HG03354 (cell line): ENCODE measurements at regions not wholly inside any gene's neighbourhood (a gene's known extent, or its start where the extent isn't known, plus 50 kb on each side); places are given as distances from the start of the nearest gene placed in this dataset.
"Not testable (repeated sequence)": the region's sequence is repeated elsewhere in the genome, so short reads cannot be mapped to it uniquely, and the experiment has no call there.

Source experiments
- ATAC-seq: cut with Tn5 transposase; IDR thresholded peaks from one replicate; pipeline ENCODE4 v1.9.1; 2021; ENCODE audit warnings: mild to moderate bottlenecking; ENCODE audit not compliant: unreplicated experiment, poor library complexity, severe bottlenecking

DNA sequence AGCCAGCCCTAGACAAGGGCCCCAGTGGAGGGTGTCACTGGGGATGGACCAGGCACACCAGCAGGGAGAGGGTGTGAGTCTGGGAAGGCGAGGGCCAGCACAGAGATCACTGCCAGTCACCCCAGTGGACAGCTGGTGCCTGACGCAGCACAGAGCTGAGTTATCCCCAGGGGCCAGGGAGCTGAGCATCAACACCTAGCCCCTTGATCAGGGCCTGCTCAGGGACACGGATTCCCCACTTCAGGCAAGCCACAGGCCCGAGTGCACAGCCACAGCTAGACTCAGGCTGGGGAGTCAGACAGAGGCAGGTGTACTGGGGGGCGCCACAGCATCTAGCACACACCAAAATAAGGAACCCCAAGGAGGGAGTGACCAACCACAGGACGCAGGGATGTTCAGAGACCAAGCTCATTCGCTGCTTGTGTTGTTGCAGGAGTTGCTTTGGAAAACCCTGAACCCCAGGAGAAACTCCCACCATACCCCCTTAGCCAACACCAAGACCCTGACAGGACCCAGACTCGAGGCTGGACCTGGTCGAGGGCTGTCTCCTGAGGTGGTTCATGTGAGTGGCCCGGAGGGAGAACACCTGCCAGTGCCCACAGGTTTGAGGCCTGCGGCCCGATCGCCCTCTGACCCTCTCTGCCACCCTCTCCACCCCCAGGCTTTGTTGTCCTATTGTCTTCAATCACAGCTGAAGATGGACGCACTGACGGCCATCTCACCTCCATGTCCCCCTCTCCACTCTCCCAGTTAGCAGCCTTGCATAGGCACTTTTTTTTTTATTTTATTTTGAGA, 146.8 kb downstream of the TPRA1 start:
- ATAC-seq: no peak

GRCh38 chr3:127442506-127442905, 148.0 kb downstream of the TPRA1 start:
- ATAC-seq: no peak

GRCh38 chr3:127441764-127442163, 148.8 kb downstream of the TPRA1 start:
- no peak for ATAC-seq

DNA sequence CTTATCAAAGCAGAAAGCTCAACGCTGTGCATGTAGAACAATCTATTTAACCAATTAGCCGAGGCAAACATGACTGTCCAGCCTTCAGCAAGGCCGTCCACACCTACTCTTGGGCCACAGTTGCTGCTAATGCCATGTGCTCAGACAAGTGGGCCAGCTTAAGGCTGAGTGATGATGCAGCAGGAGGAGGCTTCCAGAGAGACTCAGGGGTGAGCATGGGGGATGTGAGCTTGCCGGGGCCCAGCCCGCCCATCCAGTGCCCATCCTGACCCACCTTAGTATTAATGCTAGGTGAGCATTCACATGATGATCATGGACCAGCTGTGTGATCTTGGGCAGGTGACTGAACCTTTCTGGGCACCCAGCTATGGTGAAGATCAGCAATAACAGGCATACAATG, 150.1 kb downstream of the TPRA1 start:
- no peak for ATAC-seq

DNA sequence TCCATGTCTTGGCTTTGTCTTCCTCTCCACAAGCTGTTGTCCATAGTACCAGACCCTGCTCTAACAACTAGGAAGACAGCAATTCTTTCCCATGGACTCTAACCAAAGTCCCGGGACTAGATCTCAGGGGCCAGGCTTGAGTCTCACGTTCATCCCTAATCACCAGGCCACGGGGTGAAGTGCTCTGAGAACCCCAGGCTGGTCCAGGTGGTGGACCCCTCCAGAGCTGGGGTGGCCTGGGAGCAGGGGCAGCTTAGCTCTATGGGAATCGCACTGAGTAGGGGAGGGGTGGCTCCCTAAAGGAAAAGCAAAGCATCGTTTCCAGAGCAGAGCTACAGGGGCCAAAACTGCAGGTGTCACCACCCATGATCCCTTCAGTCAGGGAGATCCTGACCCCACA, 150.9 kb downstream of the TPRA1 start:
- no peak for ATAC-seq

- no peak for ATAC-seq
Measured at GRCh38 chr3:127438951-127439350, 151.1 kb upstream of the PRR20G start.

GRCh38 chr3:127438371-127438770, 150.5 kb upstream of the PRR20G start:
- ATAC-seq: no peak

GRCh38 chr3:127435299-127435698, 147.5 kb upstream of the PRR20G start:
- not testable (repeated sequence) for ATAC-seq

GRCh38 chr3:127431066-127431465, 143.2 kb upstream of the PRR20G start:
- no peak for ATAC-seq

DNA sequence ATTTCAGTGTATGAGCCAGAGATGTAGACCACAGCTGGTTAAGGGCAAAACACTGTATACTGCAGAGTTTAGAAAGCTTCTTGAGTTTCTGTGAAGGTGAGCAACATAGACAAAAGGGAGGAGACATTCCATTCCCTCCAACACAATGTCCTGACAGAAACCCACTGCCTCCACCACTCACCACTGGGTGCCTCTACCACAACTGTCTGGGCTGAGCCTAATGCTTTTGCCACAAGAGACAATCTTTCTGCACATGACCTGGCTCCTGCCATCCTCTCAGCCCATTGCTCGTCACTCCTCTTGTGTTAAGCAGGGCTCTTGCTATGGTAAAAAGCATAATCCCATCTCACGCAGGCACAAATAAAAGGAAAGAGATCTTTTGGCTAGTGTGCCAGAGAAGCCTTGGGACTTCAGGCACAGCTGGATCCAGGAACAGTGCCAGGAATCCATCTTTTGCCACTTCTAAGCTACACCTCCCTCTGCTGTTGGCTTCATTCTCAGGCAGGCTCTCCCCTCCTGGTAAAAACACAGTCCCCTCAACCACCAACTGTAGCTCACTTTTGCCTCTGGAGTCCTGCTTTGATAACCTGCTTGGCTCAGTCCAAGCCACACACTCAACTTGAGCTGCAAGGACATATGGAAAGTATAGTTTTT, 140.6 kb upstream of the PRR20G start:
- no peak for ATAC-seq

DNA sequence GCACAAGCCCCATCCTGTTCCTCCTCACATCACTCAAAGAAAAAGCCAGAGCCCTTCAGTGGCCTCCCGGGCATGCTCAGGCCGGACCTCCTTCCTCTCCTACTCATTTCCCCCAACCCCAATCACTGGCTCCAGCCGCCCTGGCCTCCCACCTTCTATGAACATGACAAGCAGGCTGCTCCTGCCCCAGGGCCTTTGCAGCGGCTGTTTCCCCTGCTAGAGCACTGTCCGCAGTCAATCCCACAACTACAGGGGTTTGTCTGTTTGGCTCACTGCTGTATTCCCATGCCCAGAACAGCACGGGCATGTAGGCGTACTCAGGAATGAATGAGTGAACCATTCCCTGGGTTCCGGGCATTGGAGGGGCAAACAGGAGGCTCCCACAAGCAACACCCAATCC, 139.8 kb upstream of the PRR20G start:
- ATAC-seq: no peak

DNA sequence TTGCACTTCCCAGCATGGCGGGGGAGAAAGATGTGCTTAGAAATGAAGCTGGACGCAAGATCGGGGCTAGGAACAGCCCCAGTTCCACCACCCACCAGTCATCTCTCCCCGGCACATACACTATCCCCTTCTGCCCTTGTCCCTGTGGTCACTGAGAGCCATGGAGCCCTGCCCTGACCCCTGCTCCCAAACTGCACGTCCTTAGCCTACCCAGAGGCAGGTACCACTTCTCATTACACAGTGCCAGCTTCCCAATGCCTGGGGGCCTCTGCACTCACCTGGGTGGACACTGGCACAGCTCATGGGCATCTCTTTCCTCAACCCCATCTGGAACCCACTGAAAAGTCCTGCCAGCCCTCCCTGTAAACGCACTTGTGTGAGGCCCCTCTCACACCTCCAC, 139.3 kb upstream of the PRR20G start:
- ATAC-seq: no peak

DNA sequence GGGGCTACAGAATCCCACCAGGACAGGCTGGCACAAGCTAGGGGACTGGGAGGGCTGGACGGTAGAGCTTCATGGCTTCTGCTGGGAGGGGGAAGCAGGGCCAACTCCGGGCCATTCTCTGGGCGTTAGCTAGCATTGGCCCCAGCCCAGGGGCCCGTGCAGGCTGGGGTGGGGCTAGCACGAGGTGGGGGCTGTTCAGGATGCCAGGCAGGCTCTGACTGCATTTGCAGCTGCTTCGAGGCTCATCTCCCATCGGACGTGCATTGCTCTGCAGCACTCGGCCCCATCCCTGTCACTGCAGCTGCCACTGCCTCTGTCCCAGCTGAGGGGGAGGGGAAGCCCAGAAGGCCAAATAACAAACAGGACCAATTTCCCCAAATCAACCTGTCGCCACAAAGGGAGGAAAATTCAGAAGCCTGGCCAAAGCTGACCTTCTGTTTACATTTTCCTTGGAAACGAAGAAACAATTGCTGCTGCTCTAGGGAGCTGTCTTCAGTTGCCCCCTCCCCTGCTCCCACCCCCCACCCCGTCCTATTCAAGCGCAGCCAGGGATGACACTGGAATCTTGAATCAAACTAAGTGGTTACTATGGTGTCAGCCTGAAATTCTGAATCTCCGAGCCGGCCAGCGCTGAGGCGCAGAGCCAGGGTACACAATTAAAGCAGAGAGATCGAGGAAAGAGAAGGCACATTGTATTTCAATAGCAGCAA, 138.8 kb upstream of the PRR20G start:
- no peak for ATAC-seq

DNA sequence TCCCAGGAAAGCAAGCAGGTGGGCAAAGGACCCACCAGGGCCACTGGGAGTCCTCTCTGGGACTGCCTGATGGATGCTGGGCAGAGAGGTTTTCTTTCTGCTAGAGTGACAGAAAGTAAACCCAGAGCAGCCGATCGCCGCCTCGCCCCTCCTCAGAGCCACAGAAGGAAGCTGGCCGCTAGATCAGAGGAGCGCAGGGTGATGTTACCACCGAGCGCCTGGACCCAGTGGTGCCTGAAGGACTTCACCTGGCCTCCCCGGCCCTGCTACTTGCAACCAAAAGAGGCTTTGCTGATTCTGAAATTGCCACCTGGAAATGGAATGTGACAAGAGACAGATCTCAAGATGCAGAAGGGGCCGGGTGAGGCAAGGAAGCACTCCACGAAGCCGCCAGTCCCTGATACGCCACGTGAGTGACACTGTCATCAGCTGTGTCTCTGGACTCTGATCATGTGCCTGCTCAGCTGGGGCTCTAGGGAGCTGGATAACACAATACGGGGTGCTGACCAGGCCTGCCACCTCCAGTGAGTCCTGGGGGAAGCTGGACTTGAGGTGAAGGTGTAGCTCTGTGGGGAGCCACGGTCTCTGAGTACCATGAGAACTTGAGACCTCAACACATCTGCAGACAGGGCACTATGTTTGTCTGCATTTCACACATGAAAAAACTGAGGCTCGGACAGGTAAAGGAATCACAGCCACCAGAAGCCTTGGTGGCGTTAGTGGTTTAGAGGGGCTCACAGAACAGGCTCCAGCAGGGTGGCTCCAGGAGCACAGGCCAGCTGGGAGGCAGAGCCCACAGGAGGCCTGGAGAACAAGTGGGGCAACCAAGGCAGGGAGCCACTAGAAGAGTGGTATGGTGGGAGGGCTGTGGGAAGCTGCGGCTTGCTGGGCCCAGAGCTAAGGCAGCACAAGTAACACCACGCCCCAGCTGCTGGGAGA, 137.9 kb upstream of the PRR20G start:
- ATAC-seq: no peak

- no peak for ATAC-seq
Measured at GRCh38 chr3:127424766-127425504, 137.1 kb upstream of the PRR20G start.

DNA sequence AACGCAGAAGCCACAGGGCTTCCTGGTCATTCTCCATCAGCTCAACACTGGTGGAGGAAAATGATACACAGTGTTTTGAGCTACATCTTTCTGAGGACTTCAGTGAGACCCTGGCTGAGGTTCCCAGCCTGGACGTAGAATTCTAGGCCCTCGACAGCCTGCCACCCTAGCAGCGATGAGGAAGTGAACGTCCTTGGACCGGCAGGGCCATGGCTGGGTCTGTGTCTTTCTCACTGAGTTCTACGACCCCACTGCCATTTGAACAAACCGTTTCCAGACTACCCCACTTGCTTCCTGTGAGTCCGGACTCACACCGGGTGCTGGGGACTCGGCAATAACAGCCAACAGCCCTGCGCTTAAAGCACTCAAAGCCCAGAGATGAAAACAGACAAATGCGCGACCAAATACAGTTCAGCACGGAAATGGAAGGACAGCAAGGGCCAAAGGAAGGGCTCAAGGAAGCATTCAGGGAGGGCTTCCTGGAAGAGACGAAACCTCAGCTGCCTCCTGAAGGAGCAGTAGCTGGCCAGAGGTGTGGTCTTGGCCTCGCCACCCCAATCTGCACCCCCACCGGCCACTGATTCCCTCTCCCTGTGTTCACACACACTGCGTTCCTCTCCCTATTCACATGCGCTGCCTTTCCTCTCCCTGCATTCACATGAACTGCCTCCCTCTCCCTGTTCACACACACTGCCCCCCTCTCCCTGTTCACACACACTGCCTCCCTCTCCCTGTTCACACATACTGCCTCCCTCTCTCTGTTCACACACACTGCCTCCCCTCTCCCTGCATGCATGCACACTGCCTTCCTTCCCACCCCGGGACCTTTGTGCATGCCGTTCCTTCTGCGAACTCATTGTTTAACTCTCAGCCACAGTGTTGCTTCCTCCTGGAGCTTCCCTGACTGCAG, 136.3 kb upstream of the PRR20G start:
- ATAC-seq: no peak

DNA sequence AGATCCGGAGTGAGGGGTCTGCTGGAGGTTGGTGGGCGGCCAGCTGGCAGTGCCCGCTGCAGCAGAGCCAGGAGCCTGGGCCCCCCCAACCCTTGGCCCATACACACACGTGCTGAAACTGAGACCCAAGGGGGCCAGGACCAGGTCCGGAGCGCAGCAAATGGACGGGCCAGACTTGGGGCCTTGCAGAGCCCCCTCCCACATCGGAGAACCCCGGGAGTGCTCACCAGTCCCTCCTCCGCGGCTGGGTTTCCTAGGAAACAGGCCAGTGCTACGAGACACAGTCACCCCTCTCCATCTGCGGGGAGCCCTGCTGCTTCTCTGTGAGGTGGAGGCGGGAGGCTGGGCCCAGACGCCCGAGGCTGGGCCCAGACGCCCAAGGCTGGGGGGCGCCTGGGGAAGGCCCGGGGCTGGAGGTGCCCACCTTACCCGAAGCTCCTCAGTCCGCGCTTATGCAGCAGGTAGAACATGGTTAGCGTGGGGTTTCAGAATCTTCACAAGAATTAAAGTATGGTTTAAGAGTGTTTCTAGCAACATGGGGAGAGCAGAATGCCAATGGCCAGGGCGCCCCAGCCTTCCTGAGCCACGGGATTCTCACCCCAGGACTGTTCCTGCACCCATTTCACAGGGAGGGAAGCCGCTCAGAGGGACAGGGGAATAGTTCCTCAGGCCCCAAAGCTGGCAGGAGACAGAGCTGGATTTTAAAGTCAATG, 135.0 kb upstream of the PRR20G start:
- ATAC-seq: no peak
